Panc1 (cell line): ENCODE measurements at regions not wholly inside any gene's neighbourhood (a gene's known extent, or its start where the extent isn't known, plus 50 kb on each side); places are given as distances from the start of the nearest gene placed in this dataset.
A peak's percentile ranks its signal among the peaks of the same experiment; 100 is the strongest.

Experiments
- ATAC-seq: fragments of 200-7000 bp; cut with Tn5 transposase; 2 replicates; pipeline ENCODE4 v1.9.1; 2020; ENCODE audit warnings: mild to moderate bottlenecking, moderate library complexity
- BruUV-seq: library from RNA; stranded (reverse); fragments of 400-500 nt; replicated peaks from 2 replicates; lab custom pipeline; 2021; lab: Mats Ljungman, UMichigan
- CTCF ChIA-PET: fragments of 300-600 bp; sonication (Branson Sonifier 250); formaldehyde crosslinking; loops from one replicate; lab custom pipeline; 2022; ENCODE audit warnings: antibody characterized with exemption; lab: Charles Lee
- POLR2A ChIA-PET: fragments of 300-600 bp; sonication (Branson Sonifier 250); formaldehyde crosslinking; loops from one replicate; lab custom pipeline; 2022; ENCODE audit warnings: antibody characterized with exemption; lab: Charles Lee
- DNase-seq: peaks from one replicate; pipeline ENCODE4 v3.0.0-alpha.2; 2010; ENCODE audit warnings: low read depth, low spot score
- H3K27ac ChIP-seq: 2 replicates; pipeline ENCODE4 v1.5.1; 2011; ENCODE audit warnings: mild to moderate bottlenecking, low read length, inconsistent platforms
- H3K27me3 ChIP-seq: fragments of 200-500 bp; sonication (Bioruptor generic); 2 replicates; pipeline ENCODE4 v1.6.0; 2014; ENCODE audit warnings: low read length, inconsistent platforms; ENCODE audit not compliant: control insufficient read depth, insufficient read depth
- H3K36me3 ChIP-seq: fragments of 200-500 bp; sonication (Bioruptor generic); 2 replicates; pipeline ENCODE4 v1.5.1; 2014; ENCODE audit warnings: inconsistent platforms, mild to moderate bottlenecking, low read length, moderate library complexity; ENCODE audit not compliant: control insufficient read depth, insufficient read depth
- H3K4me1 ChIP-seq: 2 replicates; pipeline ENCODE4 v1.5.1; 2011; ENCODE audit warnings: inconsistent platforms, mild to moderate bottlenecking, low read length, moderate library complexity; ENCODE audit not compliant: control insufficient read depth, insufficient read depth
- H3K4me3 ChIP-seq, 2 experiments: 2 replicates each; pipeline ENCODE4 v1.5.1; 2011 to 2012; ENCODE audit warnings: low read depth in 2 of 2, low read length in 2 of 2, mild to moderate bottlenecking in 2 of 2, inconsistent platforms in 1 of 2, moderate library complexity in 1 of 2
- H3K9me3 ChIP-seq: fragments of 200-500 bp; sonication (Bioruptor generic); 2 replicates; pipeline ENCODE4 v1.5.1; 2014; ENCODE audit warnings: low read depth, mild to moderate bottlenecking, inconsistent platforms, low read length, moderate library complexity; ENCODE audit not compliant: control insufficient read depth, insufficient read depth
- CTCF ChIP-seq: fragments of 450-650 bp; IDR thresholded peaks from 2 replicates; pipeline ENCODE4 v1.5.1; 2017; ENCODE audit warnings: mild to moderate bottlenecking
- POLR2AphosphoS5 ChIP-seq: IDR thresholded peaks from 2 replicates; pipeline ENCODE4 v1.6.1; 2012; ENCODE audit warnings: mild to moderate bottlenecking, low read depth, low read length, moderate library complexity
- REST ChIP-seq, 2 experiments: IDR thresholded peaks; 2 replicates each; pipeline ENCODE4 v1.6.1; 2011 to 2012; ENCODE audit warnings: low read depth in 2 of 2, control low read depth in 1 of 2, low read length in 1 of 2, mild to moderate bottlenecking in 1 of 2, moderate library complexity in 1 of 2; ENCODE audit not compliant: insufficient read depth in 1 of 2
- SIN3A ChIP-seq: IDR thresholded peaks from 2 replicates; pipeline ENCODE4 v1.6.1; 2012; ENCODE audit warnings: low read depth, mild to moderate bottlenecking, low read length, moderate library complexity, borderline replicate concordance; ENCODE audit not compliant: insufficient read depth
- TCF7L2 ChIP-seq: IDR thresholded peaks from 2 replicates; pipeline ENCODE4 v1.6.1; 2011; ENCODE audit warnings: mild to moderate bottlenecking, low read depth, low read length, inconsistent platforms
- in situ Hi-C: cut with HindIII; loops from 2 replicates; pipeline ENCODE4 v1.10.0; 2016; ENCODE audit warnings: low sequenced_read_pairs, low pct_unique_long_range_greater_than_20kb
- intact Hi-C: fragments of 100-400 bp; cut with micrococcal nuclease; formaldehyde crosslinking; loops from one replicate; pipeline ENCODE4 v1.10.0; 2022; ENCODE audit not compliant: unreplicated experiment

GRCh38 chr6:126123226-126123625 is 136.9 kb downstream of the TRMT11 start:
- CTCF ChIA-PET = no interaction called here
- in situ Hi-C loops (no loop called here), intact Hi-C loops (no loop called here)
- ATAC-seq (no peak), DNase-seq (no peak)
- BruUV-seq = no TSS peak
- H3K27ac ChIP-seq = no peak overlapping the region
- H3K4me3 ChIP-seq = no peak overlapping the region
- no peaks in the 10 kb centered on the region for H3K9me3 ChIP-seq
- TF ChIP-seq TCF7L2 (no peak), CTCF (no peak), SIN3A (no peak), POLR2AphosphoS5 (no peak), REST (IDR thresholded peaks at IDR 0.05; ENCODE audit: insufficient read depth in 1 of 2, low read depth in 2 of 2, low read length in 1 of 2) (no peak)
- H3K36me3 ChIP-seq = no peaks in the 10 kb centered on the region
- no peaks in the 10 kb centered on the region for H3K4me1 ChIP-seq
- no peaks in the 10 kb centered on the region for H3K27me3 ChIP-seq
- POLR2A ChIA-PET = no interaction called here

- Histone ChIP-seq H3K27me3 (no peaks in the 10 kb centered on the region), H3K4me1 (no peaks in the 10 kb centered on the region), H3K27ac (no peak overlapping the region), H3K4me3 (no peak overlapping the region), H3K9me3 (no peaks in the 10 kb centered on the region), H3K36me3 (no peaks in the 10 kb centered on the region)
- BruUV-seq = no TSS peak
- intact Hi-C loops (no loop called here), in situ Hi-C loops (no loop called here)
- ChIA-PET CTCF (no interaction called here), POLR2A (no interaction called here)
- ATAC-seq (no peak), DNase-seq (no peak)
- TF ChIP-seq CTCF (peak; percentile 32; the same call in 1 of the 2 replicates), SIN3A (no peak)
Measured at GRCh38 chr6:126127659-126128058, 141.3 kb downstream of the TRMT11 start.

- POLR2A ChIA-PET = no interaction called here
- DNase-seq = no peak
- H3K27me3 ChIP-seq = no peaks in the 10 kb centered on the region
Measured at GRCh38 chr6:126131246-126131645, 144.9 kb downstream of the TRMT11 start.

More at GRCh38 chr6:126131246-126131645, 144.9 kb downstream of the TRMT11 start:
- Histone ChIP-seq H3K4me3 (no peak overlapping the region), H3K4me1 (no peaks in the 10 kb centered on the region), H3K36me3 (no peaks in the 10 kb centered on the region), H3K9me3 (no peaks in the 10 kb centered on the region), H3K27ac (no peak overlapping the region)
- CTCF ChIA-PET = no interaction called here
- in situ Hi-C loops = no loop called here
- intact Hi-C loops = no loop called here
- ATAC-seq = no peak
- BruUV-seq = no TSS peak
- TF ChIP-seq CTCF (no peak), REST (IDR thresholded peaks at IDR 0.05; ENCODE audit: insufficient read depth in 1 of 2, low read depth in 2 of 2, low read length in 1 of 2) (no peak), TCF7L2 (no peak), SIN3A (no peak), POLR2AphosphoS5 (no peak)
